Endothelial cell (in vitro differentiated cells): ENCODE measurements at regions not wholly inside any gene's neighbourhood (a gene's known extent, or its start where the extent isn't known, plus 50 kb on each side); places are given as distances from the start of the nearest gene placed in this dataset.

ENCODE experiments used
- DNase-seq: peaks from one replicate; pipeline ENCODE4 v3.0.0; 2021; ENCODE audit warnings: low spot score
- H3K27ac Mint-ChIP-seq: one replicate; pipeline ENCODE4 v1.8.0; 2021; ENCODE audit warnings: mixed read lengths, inconsistent platforms; ENCODE audit not compliant: unreplicated experiment
- H3K27me3 Mint-ChIP-seq: one replicate; pipeline ENCODE4 v1.8.0; 2021; ENCODE audit warnings: mild to moderate bottlenecking, moderate library complexity, mixed read lengths, inconsistent platforms; ENCODE audit not compliant: unreplicated experiment
- H3K36me3 Mint-ChIP-seq: one replicate; pipeline ENCODE4 v1.8.0; 2021; ENCODE audit warnings: mild to moderate bottlenecking, low read depth, mixed read lengths, inconsistent platforms; ENCODE audit not compliant: unreplicated experiment
- H3K4me1 Mint-ChIP-seq: one replicate; pipeline ENCODE4 v1.8.0; 2021; ENCODE audit warnings: mild to moderate bottlenecking, mixed read lengths, inconsistent platforms; ENCODE audit not compliant: unreplicated experiment
- H3K4me3 Mint-ChIP-seq: one replicate; pipeline ENCODE4 v1.8.0; 2021; ENCODE audit warnings: mild to moderate bottlenecking, mixed read lengths, inconsistent platforms; ENCODE audit not compliant: unreplicated experiment
- H3K9me3 Mint-ChIP-seq: one replicate; pipeline ENCODE4 v1.8.0; 2021; ENCODE audit warnings: mixed read lengths, inconsistent platforms; ENCODE audit not compliant: unreplicated experiment
- TF ChIP-seq, protein P1 (sequence below): fragments of 200-600 bp; sonication (generic); IDR thresholded peaks from one replicate; pipeline ENCODE4 v1.5.0; 2021; ENCODE audit warnings: antibody characterized with exemption; ENCODE audit not compliant: unreplicated experiment

- peaks cover 2% of the 10 kb centered on the region for H3K4me1 Mint-ChIP-seq
Measured at GRCh38 chr6:170025341-170025911, 265.5 kb downstream of the DLL1 start.

GRCh38 chr6:170024940-170025339, 265.9 kb downstream of the DLL1 start:
- no peak overlapping the region for H3K27ac Mint-ChIP-seq
- H3K4me3 Mint-ChIP-seq: no peak overlapping the region
- TF ChIP-seq, protein P1, sequence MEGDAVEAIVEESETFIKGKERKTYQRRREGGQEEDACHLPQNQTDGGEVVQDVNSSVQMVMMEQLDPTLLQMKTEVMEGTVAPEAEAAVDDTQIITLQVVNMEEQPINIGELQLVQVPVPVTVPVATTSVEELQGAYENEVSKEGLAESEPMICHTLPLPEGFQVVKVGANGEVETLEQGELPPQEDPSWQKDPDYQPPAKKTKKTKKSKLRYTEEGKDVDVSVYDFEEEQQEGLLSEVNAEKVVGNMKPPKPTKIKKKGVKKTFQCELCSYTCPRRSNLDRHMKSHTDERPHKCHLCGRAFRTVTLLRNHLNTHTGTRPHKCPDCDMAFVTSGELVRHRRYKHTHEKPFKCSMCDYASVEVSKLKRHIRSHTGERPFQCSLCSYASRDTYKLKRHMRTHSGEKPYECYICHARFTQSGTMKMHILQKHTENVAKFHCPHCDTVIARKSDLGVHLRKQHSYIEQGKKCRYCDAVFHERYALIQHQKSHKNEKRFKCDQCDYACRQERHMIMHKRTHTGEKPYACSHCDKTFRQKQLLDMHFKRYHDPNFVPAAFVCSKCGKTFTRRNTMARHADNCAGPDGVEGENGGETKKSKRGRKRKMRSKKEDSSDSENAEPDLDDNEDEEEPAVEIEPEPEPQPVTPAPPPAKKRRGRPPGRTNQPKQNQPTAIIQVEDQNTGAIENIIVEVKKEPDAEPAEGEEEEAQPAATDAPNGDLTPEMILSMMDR: no peak
- H3K4me1 Mint-ChIP-seq: peaks cover 2% of the 10 kb centered on the region
- peaks cover 8% of the 10 kb centered on the region for H3K36me3 Mint-ChIP-seq
- no peaks in the 10 kb centered on the region for H3K9me3 Mint-ChIP-seq
- H3K27me3 Mint-ChIP-seq: peaks cover 9% of the 10 kb centered on the region
- no peak for DNase-seq

More at GRCh38 chr6:170025341-170025911, 265.5 kb downstream of the DLL1 start:
- Mint-ChIP-seq H3K36me3 (peaks cover 7% of the 10 kb centered on the region), H3K9me3 (no peaks in the 10 kb centered on the region), H3K4me3 (no peak overlapping the region), H3K27me3 (peaks cover 9% of the 10 kb centered on the region), H3K27ac (no peak overlapping the region)
- TF ChIP-seq, protein P1: no peak
- no peak for DNase-seq

- Mint-ChIP-seq H3K36me3 (peaks cover 8% of the 10 kb centered on the region), H3K27ac (no peak overlapping the region), H3K27me3 (peaks cover 9% of the 10 kb centered on the region), H3K4me3 (no peak overlapping the region), H3K9me3 (no peaks in the 10 kb centered on the region), H3K4me1 (peaks cover 2% of the 10 kb centered on the region)
- no peak for DNase-seq
- TF ChIP-seq, protein P1: no peak
Measured at GRCh38 chr6:170023620-170024521, 267.0 kb downstream of the DLL1 start.

DNA sequence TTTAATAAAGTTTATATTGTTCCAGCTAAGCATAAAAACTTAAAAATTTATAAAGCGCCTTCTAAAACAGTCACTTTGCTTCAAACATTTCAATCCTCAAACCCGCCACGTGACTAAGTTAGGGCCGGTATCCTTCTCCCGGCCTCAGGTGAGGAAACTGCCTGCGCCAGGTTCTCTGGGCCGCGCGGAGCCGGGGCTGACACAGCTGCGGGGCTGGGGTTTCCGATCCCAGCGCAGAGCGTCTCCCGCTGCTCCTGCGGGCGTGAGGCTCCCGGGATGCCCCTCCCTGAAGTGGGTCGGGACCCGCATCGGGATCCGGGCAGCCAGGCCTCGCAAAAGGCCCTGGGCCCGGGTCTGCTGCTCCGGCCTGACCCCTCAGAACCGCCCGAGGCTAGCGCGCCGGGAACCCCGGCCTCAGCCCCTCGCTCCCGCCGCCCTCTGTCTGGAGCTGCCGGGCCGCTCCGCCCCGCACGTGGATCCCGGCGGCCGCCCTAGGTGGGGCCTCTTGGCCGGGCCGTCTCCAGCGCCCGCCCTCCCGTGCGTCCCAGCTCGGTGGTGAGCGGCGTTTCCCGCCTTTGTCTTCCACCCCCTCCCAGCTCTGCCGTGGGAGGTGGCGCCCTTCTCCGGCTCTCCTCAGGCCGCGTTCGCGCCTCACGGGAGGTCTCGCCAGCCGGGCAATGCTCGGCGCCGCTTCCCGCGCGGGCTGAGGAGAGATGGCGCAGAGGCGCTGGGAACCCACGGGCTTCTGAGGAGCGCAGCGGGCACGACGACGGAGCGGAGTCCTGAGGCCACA, 267.9 kb downstream of the DLL1 start:
- DNase-seq: no peak
- Mint-ChIP-seq H3K27ac (no peak overlapping the region), H3K36me3 (peaks cover 8% of the 10 kb centered on the region), H3K9me3 (no peaks in the 10 kb centered on the region), H3K27me3 (peaks cover 6% of the 10 kb centered on the region), H3K4me1 (peaks cover 2% of the 10 kb centered on the region), H3K4me3 (no peak overlapping the region)
- TF ChIP-seq, protein P1: no peak
